Heart right ventricle (tissue), 16 donors: ENCODE measurements at regions not wholly inside any gene's neighbourhood (a gene's known extent, or its start where the extent isn't known, plus 50 kb on each side); places are given as distances from the start of the nearest gene placed in this dataset.

Experiments used
- ATAC-seq, 8 donors: fragments of 200-7000 bp; cut with Tn5 transposase; one replicate each; pipeline ENCODE4 v1.9.1; 2020; ENCODE audit warnings: mild to moderate bottlenecking in 8 of 8, moderate library complexity in 8 of 8, moderate number of reproducible peaks in 1 of 8
- DNase-seq, 2 donors: peaks; one replicate each; pipeline ENCODE4 v3.0.0-alpha.2; 2020
- H3K27ac ChIP-seq, 10 donors: fragments of 200-600 bp; sonication (generic) in 2 of 10; one replicate each; pipeline versions ENCODE4 v1.5.0 to v1.8.0; 2020 to 2022; ENCODE audit warnings: mild to moderate bottlenecking in 3 of 10
- H3K27me3 ChIP-seq, 7 donors: fragments of 200-600 bp; one replicate each; pipeline ENCODE4 v1.8.0; 2021 to 2022; ENCODE audit warnings: mild to moderate bottlenecking in 2 of 7
- H3K36me3 ChIP-seq, 9 donors: fragments of 200-600 bp; sonication (generic) in 1 of 9; one replicate each; pipeline versions ENCODE4 v1.5.0 to v1.8.0; 2020 to 2022; ENCODE audit warnings: mild to moderate bottlenecking in 2 of 9
- H3K4me1 ChIP-seq, 9 donors: fragments of 200-600 bp; sonication (generic) in 1 of 9; one replicate each; pipeline versions ENCODE4 v1.5.0 to v1.8.0; 2020 to 2022; ENCODE audit warnings: mild to moderate bottlenecking in 4 of 9
- H3K4me3 ChIP-seq, 10 donors: fragments of 200-600 bp; sonication (generic) in 2 of 10; one replicate each; pipeline versions ENCODE4 v1.5.0 to v1.8.0; 2020 to 2022; ENCODE audit warnings: mild to moderate bottlenecking in 7 of 10, moderate library complexity in 2 of 10
- H3K9me3 ChIP-seq, 11 donors: fragments of 200-600 bp in 10 of 11; sonication (generic) in 2 of 11; one replicate each; pipeline versions ENCODE4 v1.5.0 to v1.8.0; 2013 to 2022; ENCODE audit warnings: mild to moderate bottlenecking in 2 of 11, control low read depth in 1 of 11, moderate library complexity in 1 of 11
- WGBS, 2 donors: extraction: QIAGEN DNeasy Blood & Tissue Kit; methylation state at CpG; one replicate each; pipeline ENCODE4 v1.1.7; 2013; ENCODE audit warnings: inconsistent platforms in 1 of 2; 5-methylcytosine and 5-hydroxymethylcytosine counted together
- intact Hi-C, 10 donors: fragments of 100-400 bp; cut with DNase I; formaldehyde crosslinking; loops; one replicate each; pipeline versions ENCODE4 v1.11.1 to v1.14.2; 2022
- TF ChIP-seq, protein P1 (sequence below), 9 donors: fragments of 200-600 bp; sonication (generic) in 2 of 9; IDR thresholded peaks; one replicate each; pipeline versions ENCODE4 v1.5.0 to v1.8.0; 2021 to 2022; ENCODE audit warnings: antibody characterized with exemption in 9 of 9, mild to moderate bottlenecking in 5 of 9, moderate library complexity in 1 of 9
- donor health status: Arrhythmogenic right ventricular cardiomyopathy.
- donor health status: ischemic (EF 13 %, LVEDD 7.1; RV severe dilation, severe dysfunction).
- donor health status: healthy with polysubstance abuse.
- donor health status: DM: no; HTN: yes; CAD: no.
- donor health status: DM: no; HTN: no; CAD: no.
- donor health status: ischemic (EF 25% LVEDD 6.9; RV normal size, moderate dysfunction).
- donor health status: ischemic (EF 25% LVEDD 5.7; RV mildly dilated, moderate dysfunction).
- donor health status: healthy.
- donor health status: DM: yes; HTN: yes; CAD: no.
- donor health status: Ischemic cardiomyopathy.
- donor health status: ischemic (EF 35%, LVEDD 5.7; RV mildly dilated, moderate dysfunction).
- donor health status: nonischemic (EF 11% LVEDD 7.7; RV severe dilation, severe dysfunction).
- donor health status: DM: yes; HTN: yes; CAD: no.
- donor health status: PGD.
- donor health status: ischemic (EF 29% LVEDD 5.4; RV normal size, mild dysfunction).
- donor health status: nonischemic (EF 23%, LVEDD 6.1; RV moderate dilation, normal function).

GRCh38 chr13:80173224-80173623 is 167.7 kb downstream of the SPRY2 start:
- Histone ChIP-seq H3K27ac (peak overlapping the region in 1 of 10 donors; percentile 40), H3K36me3 (no peaks in the 10 kb centered on the region), H3K4me1 (peaks cover 0 to 23% (median 5%) of the 10 kb centered on the region in 9 donors), H3K4me3 (no peak overlapping the region), H3K27me3 (no peaks in the 10 kb centered on the region), H3K9me3 (peaks cover 0 to 6% (median 0%) of the 10 kb centered on the region in 11 donors)
- ATAC-seq: peak in 5 of 8 donors; percentile 23 to 57 (median 42)
- intact Hi-C loops: no loop called here
- peak in 1 of 2 donors; percentile 20 for DNase-seq
- TF ChIP-seq, protein P1, sequence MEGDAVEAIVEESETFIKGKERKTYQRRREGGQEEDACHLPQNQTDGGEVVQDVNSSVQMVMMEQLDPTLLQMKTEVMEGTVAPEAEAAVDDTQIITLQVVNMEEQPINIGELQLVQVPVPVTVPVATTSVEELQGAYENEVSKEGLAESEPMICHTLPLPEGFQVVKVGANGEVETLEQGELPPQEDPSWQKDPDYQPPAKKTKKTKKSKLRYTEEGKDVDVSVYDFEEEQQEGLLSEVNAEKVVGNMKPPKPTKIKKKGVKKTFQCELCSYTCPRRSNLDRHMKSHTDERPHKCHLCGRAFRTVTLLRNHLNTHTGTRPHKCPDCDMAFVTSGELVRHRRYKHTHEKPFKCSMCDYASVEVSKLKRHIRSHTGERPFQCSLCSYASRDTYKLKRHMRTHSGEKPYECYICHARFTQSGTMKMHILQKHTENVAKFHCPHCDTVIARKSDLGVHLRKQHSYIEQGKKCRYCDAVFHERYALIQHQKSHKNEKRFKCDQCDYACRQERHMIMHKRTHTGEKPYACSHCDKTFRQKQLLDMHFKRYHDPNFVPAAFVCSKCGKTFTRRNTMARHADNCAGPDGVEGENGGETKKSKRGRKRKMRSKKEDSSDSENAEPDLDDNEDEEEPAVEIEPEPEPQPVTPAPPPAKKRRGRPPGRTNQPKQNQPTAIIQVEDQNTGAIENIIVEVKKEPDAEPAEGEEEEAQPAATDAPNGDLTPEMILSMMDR (IDR thresholded peaks at IDR 0.05): no peak
- WGBS, 2 donors: 54 to 72% methylated on average over 2 of the region's 2 CpGs

DNA sequence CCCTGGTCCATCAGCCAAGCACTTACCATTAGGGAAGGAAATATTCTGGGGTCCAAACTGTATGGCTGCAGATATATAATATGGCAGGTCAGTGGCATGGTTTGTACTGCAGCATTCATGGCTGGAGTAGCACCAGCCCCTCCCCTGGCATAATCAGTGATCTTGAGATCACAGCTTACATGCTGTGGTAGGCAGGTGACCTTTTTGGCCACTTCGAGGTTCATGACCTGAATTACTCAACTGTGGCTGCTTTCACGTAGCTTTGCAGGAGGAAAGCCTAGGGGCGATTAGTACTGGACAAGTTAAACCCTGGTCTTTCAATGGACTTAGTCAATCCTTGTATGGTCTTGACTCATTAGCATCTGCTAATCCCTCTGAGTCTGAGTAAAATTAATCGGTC is 169.8 kb downstream of the SPRY2 start:
- ATAC-seq: no peak
- peaks cover 0 to 6% (median 0%) of the 10 kb centered on the region in 11 donors for H3K9me3 ChIP-seq
- intact Hi-C loops: no loop called here

GRCh38 chr13:80168089-80168850 is 172.7 kb downstream of the SPRY2 start:
- no peaks in the 10 kb centered on the region for H3K27me3 ChIP-seq
- H3K36me3 ChIP-seq: no peaks in the 10 kb centered on the region
- WGBS, 2 donors: 41 to 54% methylated on average over 3 of the region's 3 CpGs
- no peaks in the 10 kb centered on the region for H3K9me3 ChIP-seq
- peak overlapping the region in 1 of 10 donors; percentile 81 for H3K27ac ChIP-seq
- no peak for DNase-seq
- intact Hi-C loops: no loop called here
- H3K4me3 ChIP-seq: no peak overlapping the region
- peak; percentile 33 to 71 (median 61) for ATAC-seq
- H3K4me1 ChIP-seq: peaks cover 0 to 34% (median 9%) of the 10 kb centered on the region in 9 donors
- TF ChIP-seq, protein P1 (IDR thresholded peaks at IDR 0.05): no peak

More for the DNA sequence above, 169.8 kb downstream of the SPRY2 start:
- no peak for DNase-seq
- Histone ChIP-seq H3K4me3 (no peak overlapping the region), H3K36me3 (no peaks in the 10 kb centered on the region), H3K4me1 (peaks cover 0 to 34% (median 9%) of the 10 kb centered on the region in 9 donors), H3K27ac (no peak overlapping the region), H3K27me3 (no peaks in the 10 kb centered on the region)
- 93 to 95% methylated on average over 4 of the region's 4 CpGs for WGBS, 2 donors
- TF ChIP-seq, protein P1 (IDR thresholded peaks at IDR 0.05): no peak

- no peak for ATAC-seq
- intact Hi-C loops: no loop called here
These were observed 174.6 kb downstream of the SPRY2 start for GRCh38 chr13:80166352-80166751.

More at GRCh38 chr13:80166352-80166751, 174.6 kb downstream of the SPRY2 start:
- Histone ChIP-seq H3K9me3 (no peaks in the 10 kb centered on the region), H3K27ac (no peak overlapping the region), H3K36me3 (no peaks in the 10 kb centered on the region), H3K27me3 (no peaks in the 10 kb centered on the region), H3K4me3 (no peak overlapping the region), H3K4me1 (peaks cover 0 to 27% (median 9%) of the 10 kb centered on the region in 9 donors)
- TF ChIP-seq, protein P1 (IDR thresholded peaks at IDR 0.05): no peak
- no peak for DNase-seq
- WGBS, 2 donors: 30 to 32% methylated on average over 5 of the region's 5 CpGs
